ENCODE measurements at regions not wholly inside any gene's neighbourhood (a gene's known extent, or its start where the extent isn't known, plus 50 kb on each side); places are given as distances from the start of the nearest gene placed in this dataset.

DNA sequence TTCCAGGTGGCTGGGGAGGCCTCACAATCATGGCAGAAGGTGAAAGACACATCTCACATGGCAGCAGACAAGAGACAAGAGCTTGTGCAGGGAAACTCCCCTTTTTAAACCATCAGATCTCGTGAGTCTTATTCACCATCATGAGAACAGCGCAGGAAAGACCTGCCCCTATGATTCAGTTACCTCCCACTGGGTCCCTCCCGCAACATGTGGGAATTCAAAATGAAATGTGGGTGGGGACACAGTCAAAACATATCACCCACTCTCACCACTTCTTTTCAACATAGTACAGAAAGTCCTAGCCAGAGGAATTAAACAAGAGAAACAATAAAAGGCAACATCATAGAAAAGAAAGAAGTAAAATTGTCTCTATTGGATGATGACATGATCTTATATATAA, 223.4 kb upstream of the SLC24A2 start:
- intact Hi-C loops (cut with micrococcal nuclease; ENCODE audit: unreplicated experiment) = no loop called here
- DNase-seq (ENCODE audit: low spot score) = no peak
- no TSS peak for BruUV-seq (replicated peaks)
- Histone ChIP-seq H3K9me2 (ENCODE audit: insufficient read depth, low read length) (no peaks in the 10 kb centered on the region), H2AFZ (ENCODE audit: low read length) (no peak overlapping the region), H3K4me2 (ENCODE audit: low read length) (no peak overlapping the region), H3K36me3 (ENCODE audit: insufficient read depth, low read length) (no peaks in the 10 kb centered on the region), H3K4me3 (ENCODE audit: low read depth, low read length, poor library complexity, severe bottlenecking) (no peak overlapping the region), H3K27ac (ENCODE audit: low read depth, low read length, poor library complexity, severe bottlenecking) (no peak overlapping the region), H3K79me2 (ENCODE audit: insufficient read depth, low read depth, low read length) (no peaks in the 10 kb centered on the region), H3K4me1 (ENCODE audit: insufficient read depth, low read length, poor library complexity, severe bottlenecking) (peaks cover 11% of the 10 kb centered on the region), H3K9me3 (ENCODE audit: low read length) (0 out of 2 replicates have a peak, but pooled peaks cover 3% of the 10 kb centered on the region), H4K20me1 (ENCODE audit: insufficient read depth, low read length) (no peaks in the 10 kb centered on the region)
- ChIA-PET CTCF (ENCODE audit: unreplicated experiment) (no interaction called here), POLR2A (no interaction called here)
- TF ChIP-seq, protein P1, sequence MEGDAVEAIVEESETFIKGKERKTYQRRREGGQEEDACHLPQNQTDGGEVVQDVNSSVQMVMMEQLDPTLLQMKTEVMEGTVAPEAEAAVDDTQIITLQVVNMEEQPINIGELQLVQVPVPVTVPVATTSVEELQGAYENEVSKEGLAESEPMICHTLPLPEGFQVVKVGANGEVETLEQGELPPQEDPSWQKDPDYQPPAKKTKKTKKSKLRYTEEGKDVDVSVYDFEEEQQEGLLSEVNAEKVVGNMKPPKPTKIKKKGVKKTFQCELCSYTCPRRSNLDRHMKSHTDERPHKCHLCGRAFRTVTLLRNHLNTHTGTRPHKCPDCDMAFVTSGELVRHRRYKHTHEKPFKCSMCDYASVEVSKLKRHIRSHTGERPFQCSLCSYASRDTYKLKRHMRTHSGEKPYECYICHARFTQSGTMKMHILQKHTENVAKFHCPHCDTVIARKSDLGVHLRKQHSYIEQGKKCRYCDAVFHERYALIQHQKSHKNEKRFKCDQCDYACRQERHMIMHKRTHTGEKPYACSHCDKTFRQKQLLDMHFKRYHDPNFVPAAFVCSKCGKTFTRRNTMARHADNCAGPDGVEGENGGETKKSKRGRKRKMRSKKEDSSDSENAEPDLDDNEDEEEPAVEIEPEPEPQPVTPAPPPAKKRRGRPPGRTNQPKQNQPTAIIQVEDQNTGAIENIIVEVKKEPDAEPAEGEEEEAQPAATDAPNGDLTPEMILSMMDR (conservative IDR thresholded peaks at IDR 0.05; ENCODE audit: low read length) = no peak
- TF ChIP-seq EZH2phosphoT487 (IDR thresholded peaks at IDR 0.05; ENCODE audit: borderline replicate concordance, low read depth, low read length) = no peak

DNA sequence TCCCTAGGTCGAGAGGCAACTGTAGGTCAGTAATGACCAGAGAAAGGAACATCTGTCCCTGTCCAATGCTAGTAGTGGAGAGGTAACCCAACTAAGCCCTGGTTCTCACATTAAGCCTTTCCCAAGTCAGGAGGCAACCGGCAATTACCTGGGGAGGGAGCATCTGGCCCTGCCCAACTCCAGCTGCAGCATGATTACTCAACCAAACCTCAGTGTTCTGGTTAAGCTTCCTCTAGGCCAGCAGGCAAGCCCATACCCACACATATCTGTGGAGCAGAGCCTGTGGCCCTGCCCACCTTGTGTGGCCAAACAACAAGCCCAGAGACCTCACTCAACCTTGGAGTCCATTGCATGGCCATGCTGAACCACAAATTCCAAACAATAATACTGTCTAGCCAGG, 220.8 kb upstream of the SLC24A2 start:
- Histone ChIP-seq H3K4me3 (ENCODE audit: low read depth, low read length, poor library complexity, severe bottlenecking) (no peak overlapping the region), H3K79me2 (ENCODE audit: insufficient read depth, low read depth, low read length) (no peaks in the 10 kb centered on the region), H3K36me3 (ENCODE audit: insufficient read depth, low read length) (no peaks in the 10 kb centered on the region), H4K20me1 (ENCODE audit: insufficient read depth, low read length) (no peaks in the 10 kb centered on the region), H3K9me3 (ENCODE audit: low read length) (no peaks in the 10 kb centered on the region), H2AFZ (ENCODE audit: low read length) (no peak overlapping the region), H3K27ac (ENCODE audit: low read depth, low read length, poor library complexity, severe bottlenecking) (no peak overlapping the region), H3K4me1 (ENCODE audit: insufficient read depth, low read length, poor library complexity, severe bottlenecking) (no peaks in the 10 kb centered on the region), H3K9me2 (ENCODE audit: insufficient read depth, low read length) (no peaks in the 10 kb centered on the region), H3K4me2 (ENCODE audit: low read length) (no peak overlapping the region)
- POLR2A ChIA-PET = no interaction called here
- BruUV-seq (replicated peaks) = no TSS peak
- TF ChIP-seq, protein P1 (conservative IDR thresholded peaks at IDR 0.05; ENCODE audit: low read length) = no peak
- TF ChIP-seq EZH2phosphoT487 (IDR thresholded peaks at IDR 0.05; ENCODE audit: borderline replicate concordance, low read depth, low read length) = no peak
- intact Hi-C loops (cut with micrococcal nuclease; ENCODE audit: unreplicated experiment) = no loop called here
- no peak for DNase-seq (ENCODE audit: low spot score)
- CTCF ChIA-PET (ENCODE audit: unreplicated experiment) = no interaction called here

DNA sequence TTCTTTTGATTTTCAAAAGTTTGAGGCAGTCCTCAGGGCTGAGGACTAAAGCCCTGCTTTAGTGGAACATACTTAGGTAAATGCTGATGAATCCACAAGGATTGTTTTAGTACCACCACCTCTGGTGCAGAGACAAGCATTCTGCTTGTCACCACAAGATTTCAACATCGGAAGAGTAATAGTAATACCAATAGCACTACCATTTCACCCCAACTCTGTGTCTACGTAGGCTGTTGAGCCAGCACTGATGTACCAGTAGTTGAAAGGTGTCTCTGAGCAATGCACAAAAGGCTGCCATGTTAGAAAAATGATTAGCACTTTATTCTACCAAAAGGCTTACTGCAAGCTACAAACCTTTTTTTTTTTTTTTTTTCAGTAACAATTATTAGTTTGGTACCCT, 213.2 kb upstream of the SLC24A2 start:
- intact Hi-C loops (cut with micrococcal nuclease; ENCODE audit: unreplicated experiment) = no loop called here
- H2AFZ ChIP-seq (ENCODE audit: low read length) = no peak overlapping the region
- peaks cover 9% of the 10 kb centered on the region; the same call in 1 of the 2 replicates for H3K9me3 ChIP-seq (ENCODE audit: low read length)
- ChIA-PET POLR2A (interaction anchor here (0.6 to 1.1 kb wide), 2 partner anchors 25 to 34 kb away, joined by 3 read pairs; no protein-coding TSS in a partner anchor), CTCF (ENCODE audit: unreplicated experiment) (no interaction called here)
- H3K79me2 ChIP-seq (ENCODE audit: insufficient read depth, low read depth, low read length) = no peaks in the 10 kb centered on the region
- DNase-seq (ENCODE audit: low spot score) = no peak
- no peaks in the 10 kb centered on the region for H3K36me3 ChIP-seq (ENCODE audit: insufficient read depth, low read length)
- no peaks in the 10 kb centered on the region for H3K9me2 ChIP-seq (ENCODE audit: insufficient read depth, low read length)
- no peak overlapping the region for H3K4me3 ChIP-seq (ENCODE audit: low read depth, low read length, poor library complexity, severe bottlenecking)
- H4K20me1 ChIP-seq (ENCODE audit: insufficient read depth, low read length) = no peaks in the 10 kb centered on the region
- no peak overlapping the region for H3K4me2 ChIP-seq (ENCODE audit: low read length)
- no peak overlapping the region for H3K27ac ChIP-seq (ENCODE audit: low read depth, low read length, poor library complexity, severe bottlenecking)
- no peaks in the 10 kb centered on the region for H3K4me1 ChIP-seq (ENCODE audit: insufficient read depth, low read length, poor library complexity, severe bottlenecking)
- no TSS peak for BruUV-seq (replicated peaks)
- no peak for TF ChIP-seq EZH2phosphoT487 (IDR thresholded peaks at IDR 0.05; ENCODE audit: borderline replicate concordance, low read depth, low read length)
- TF ChIP-seq, protein P1 (conservative IDR thresholded peaks at IDR 0.05; ENCODE audit: low read length) = no peak

Measured in OCI-LY7 (cell line).